NCI-H748 (cell line): ENCODE measurements at regions not wholly inside any gene's neighbourhood (a gene's known extent, or its start where the extent isn't known, plus 50 kb on each side); places are given as distances from the start of the nearest gene placed in this dataset.
A peak's percentile ranks its signal among the peaks of the same experiment; 100 is the strongest.

Experiments
- DNase-seq: peaks from one replicate; lab custom pipeline; 2025; ENCODE audit not compliant: unreplicated experiment; lab: John Stamatoyannopoulos, UW

DNA sequence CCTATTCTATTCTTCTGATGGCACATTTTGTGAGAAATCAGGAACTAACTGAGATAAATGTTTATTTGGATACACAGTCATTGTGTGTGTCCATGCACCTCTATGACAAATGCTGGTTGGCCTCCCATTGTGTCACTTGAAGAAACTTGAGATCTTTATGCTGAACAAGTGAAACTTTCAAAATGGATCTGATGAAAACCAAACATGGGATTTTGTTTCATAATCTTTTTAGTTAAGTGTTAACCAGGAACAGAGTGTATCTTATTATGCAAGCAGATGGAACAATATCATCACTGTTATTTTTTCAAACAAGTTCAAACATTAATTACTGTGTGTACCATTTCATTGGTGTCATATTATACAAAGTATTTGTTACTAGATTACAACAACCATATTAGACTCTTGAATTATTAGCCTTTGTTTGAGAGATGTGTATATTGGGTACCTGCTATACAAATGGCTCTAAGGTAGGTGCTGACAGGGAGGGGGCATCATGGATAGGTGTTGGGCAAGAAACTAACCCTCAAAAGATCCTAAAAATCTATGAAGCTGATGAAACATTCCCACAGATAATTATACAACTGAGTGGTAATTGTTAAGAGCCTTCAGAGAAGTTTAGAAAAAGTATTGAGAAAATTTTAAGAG is 159.8 kb downstream of the PALM2AKAP2 start:
- no peak for DNase-seq

- DNase-seq = no peak
These were observed 160.6 kb downstream of the PALM2AKAP2 start for GRCh38 chr9:109940561-109940960.

GRCh38 chr9:109941771-109942170 is 161.8 kb downstream of the PALM2AKAP2 start:
- DNase-seq = no peak

GRCh38 chr9:109945573-109945972 is 165.6 kb downstream of the PALM2AKAP2 start:
- no peak for DNase-seq

DNA sequence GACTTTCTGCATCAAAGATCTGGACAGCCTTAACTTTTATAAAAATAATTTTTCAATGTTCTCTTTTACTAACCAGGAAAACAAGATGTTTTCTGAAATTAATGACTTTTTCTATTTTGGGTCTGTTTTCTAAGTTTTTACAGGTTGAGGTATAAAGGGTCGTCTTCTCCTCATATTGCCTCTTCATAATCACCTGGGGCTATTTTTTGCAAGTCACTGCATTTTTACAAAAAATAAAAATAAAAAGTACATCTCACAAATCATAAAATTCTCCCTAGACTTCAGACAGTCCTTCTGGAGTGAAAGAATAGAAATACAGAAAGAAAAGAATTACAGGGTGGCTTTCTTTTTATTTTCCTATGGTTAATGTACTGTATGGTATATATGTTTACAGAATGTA is 168.5 kb downstream of the PALM2AKAP2 start:
- no peak for DNase-seq

DNA sequence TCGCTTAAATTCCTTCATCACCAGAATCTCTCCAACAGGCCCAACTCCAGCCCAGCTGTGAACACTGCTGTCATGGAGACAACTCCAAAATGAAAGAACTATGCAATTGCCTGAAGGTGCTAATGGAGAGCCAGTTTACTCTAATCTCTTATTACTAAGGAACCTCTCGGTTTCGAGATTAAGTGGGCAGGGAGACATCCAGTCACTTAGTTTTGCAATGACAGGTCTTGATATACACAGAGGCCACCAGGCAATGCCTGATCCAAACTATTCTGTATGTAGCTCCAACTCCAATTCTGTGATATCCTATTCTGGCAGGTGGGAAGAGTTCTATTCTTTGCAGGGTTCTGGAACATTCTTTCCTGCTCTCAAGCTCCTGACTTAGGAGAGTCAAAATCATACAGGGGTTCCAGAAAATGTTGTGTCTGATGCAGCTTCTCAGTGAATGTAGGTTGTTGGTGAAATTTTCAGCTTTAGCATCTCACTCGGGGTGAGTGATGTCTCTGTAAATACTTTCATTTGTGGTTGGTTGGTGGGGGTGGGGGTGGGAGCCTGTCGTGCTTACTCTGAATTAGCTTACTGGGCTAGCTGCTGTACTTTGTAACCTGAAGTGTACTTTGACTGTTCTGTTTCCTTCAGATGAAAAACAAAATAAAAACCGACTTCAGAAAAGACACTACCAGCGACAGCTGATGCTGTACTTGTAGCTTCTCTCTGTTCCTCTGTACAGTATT is 170.9 kb downstream of the PALM2AKAP2 start:
- DNase-seq = no peak

DNA sequence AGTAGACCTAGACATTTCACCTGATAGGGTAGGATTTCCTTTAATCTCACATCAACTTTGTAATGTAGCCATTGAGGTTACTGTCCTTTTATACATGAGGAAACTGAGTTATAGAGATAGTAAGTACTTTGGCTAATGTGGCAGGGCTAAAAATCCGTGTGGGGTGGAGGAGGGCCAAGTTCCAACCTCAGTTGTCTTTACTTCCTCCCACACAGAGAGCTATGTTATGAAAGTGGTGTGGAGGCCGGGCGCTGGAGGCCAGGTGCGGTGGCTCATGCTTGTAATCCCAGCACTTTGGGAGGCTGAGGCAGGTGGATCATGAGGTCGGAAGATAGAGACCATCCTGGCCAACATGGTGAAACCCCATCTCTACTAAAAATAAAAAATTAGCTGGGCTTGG is 173.3 kb downstream of the PALM2AKAP2 start:
- no peak for DNase-seq

GRCh38 chr9:109953813-109954497 is 174.0 kb downstream of the PALM2AKAP2 start:
- peak; percentile 17 for DNase-seq

DNA sequence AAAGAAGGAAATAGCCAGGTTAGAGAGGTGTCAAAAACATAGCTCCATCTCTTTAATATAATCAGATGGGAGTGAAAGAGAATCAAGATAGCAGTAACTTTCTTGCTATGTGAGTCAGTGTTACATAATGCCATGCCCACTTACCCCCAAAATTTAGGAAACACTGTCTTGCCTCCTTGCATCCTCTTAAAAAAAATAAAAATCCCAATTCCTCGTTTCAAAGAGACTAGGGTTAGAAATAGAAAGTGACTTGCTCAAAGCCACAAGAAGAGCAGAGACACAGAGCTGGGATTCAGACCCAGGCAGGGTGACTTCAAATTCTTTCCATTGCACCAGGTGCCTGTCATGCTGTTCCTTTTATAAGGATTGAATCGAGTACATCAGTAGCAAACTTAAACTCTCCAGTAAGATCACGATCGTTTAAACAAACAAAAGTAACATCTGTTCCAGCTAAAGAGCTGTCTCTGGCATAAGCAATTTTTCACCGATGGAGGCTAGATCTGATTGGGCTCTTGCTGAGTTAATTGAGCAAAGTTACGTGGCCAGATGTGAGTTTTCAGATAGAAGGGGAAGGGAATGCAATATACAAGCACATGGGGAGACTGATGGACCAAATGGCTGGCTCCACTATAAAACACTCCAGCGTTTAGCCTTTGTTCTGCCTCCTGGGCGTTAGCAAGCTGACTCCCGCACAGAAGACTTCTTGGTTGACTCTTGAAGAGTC is 176.9 kb downstream of the PALM2AKAP2 start:
- peak; percentile 42 for DNase-seq

DNA sequence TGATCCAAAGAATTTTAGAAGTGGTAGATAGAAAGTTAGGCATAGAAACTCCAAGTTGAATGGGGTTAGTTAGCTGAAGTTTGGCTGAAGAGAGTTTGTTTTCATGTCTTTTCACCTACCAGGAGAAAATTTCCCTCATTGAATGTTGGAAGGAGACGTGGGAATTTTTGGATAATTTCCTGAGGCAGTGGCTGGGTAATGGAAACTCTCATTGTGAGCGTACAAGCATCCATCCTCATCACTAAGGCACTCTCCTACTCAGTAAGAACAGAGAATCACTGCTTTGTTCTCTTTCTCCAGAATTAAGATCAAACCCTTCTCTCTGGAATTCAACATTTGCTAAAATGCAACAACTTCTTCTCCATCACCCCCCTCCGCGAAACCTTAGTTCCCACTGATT is 179.7 kb downstream of the PALM2AKAP2 start:
- DNase-seq = no peak

- no peak for DNase-seq
These were observed 181.6 kb downstream of the PALM2AKAP2 start for GRCh38 chr9:109961626-109962025.

DNA sequence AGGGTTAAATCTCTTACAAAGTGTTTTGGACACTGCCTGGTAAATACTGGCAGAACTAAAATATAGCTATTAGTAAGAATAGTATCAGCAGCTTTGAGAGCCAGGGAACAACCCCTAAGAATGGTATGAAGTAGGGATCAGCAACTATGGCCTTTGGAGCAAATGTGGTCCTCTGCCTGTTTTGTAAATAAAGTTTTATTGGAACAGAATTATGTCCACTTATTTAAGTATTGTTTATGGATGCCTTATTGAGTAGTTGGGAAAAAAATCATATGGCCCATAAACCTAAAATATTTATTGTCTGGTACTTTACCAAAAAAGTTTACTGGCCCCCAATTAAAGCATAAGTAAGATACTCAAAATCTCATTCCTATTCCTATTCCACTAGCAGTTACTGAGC is 182.2 kb downstream of the PALM2AKAP2 start:
- no peak for DNase-seq

GRCh38 chr9:109963079-109963478 is 183.1 kb downstream of the PALM2AKAP2 start:
- no peak for DNase-seq

GRCh38 chr9:109966643-109967368 is 186.8 kb downstream of the PALM2AKAP2 start:
- no peak for DNase-seq

DNA sequence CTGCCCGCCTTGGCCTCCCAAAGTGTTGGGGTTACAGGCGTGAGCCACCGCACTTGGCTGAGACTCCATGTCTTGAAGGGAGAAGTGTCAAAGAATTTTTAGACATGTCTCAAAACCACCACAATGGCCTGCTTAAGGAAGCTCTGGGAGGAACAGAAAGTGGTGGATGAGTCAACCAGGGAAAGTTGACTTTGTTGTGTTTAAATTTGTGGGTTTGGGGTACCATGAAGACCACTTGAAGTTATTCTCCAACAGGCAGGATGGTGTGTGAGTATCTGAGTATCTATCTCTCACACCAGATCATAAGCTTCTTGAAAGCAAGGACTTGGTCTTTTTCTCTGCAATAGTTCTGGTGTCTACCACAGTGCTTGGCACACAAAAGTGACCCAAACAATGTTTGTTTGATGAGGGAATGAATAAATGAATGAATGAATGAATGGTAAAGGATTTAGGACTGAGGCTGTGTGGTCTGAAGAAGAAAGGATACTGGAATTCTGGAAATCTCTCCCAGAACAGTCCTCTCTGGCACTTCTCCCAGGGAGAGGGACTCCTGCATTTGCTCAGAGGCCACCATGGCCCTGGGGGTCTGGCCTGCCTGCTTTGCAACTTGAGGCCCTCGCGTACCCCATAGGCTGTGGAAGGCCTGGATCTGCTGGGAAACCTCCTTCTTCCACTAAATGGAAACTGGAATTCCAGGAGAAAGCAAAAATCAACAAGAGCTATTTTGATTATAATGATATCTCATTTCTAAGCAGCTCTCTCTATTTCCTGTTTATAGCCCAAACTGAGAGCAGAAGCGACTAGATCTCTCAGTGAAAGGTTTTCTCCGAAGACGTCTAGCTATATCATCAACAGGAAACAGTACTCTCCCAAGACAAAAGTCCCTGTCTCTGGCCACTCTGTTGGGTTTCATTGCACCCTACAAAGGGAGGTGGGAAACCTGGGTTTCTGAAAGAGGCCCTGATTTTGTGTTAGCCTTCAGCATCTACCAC is 187.9 kb downstream of the PALM2AKAP2 start:
- DNase-seq = no peak

- peak; percentile 34 for DNase-seq
These were observed 189.0 kb downstream of the PALM2AKAP2 start for GRCh38 chr9:109969011-109969410.

DNA sequence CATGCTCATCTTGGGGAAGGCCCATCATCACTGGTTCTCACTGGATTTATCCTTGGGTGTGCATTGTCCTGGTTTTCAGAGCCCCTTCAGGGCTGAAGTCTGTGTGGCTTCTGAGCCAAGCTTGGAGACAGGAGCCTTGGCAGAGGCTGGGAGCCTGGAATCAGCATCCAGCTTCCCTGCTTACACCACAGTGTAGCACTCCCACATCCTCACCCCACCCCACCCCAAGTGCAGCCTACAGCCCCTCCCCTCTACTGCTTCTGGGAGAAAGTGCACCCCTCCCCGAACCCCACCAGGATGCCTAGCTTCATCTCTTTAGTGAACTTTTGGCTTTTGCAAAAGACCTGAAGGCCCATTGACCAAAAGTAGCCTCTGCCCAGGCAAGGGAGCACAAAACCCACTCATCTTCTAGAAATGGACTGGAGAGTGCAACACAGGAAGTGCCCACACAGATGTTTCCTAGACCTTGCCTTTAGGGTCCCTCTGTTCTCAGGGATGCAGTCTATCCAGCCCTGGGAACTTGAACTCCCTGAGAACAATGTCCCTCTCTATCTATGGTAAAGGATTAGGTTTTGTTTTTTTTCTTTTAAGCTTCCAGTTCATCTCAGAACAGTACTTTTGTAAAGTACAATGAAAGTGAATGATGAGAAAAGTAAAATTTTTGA is 189.7 kb downstream of the PALM2AKAP2 start:
- no peak for DNase-seq

- no peak for DNase-seq
These were observed 191.2 kb downstream of the PALM2AKAP2 start for GRCh38 chr9:109971226-109971625.
